SU-DHL-6 (cell line): ENCODE measurements at regions not wholly inside any gene's neighbourhood (a gene's known extent, or its start where the extent isn't known, plus 50 kb on each side); places are given as distances from the start of the nearest gene placed in this dataset.

Experiments
- H2AFZ ChIP-seq: fragments of 200-600 bp; sonication (generic); 2 replicates; pipeline ENCODE4 v1.6.1; 2014; ENCODE audit warnings: low read depth, mild to moderate bottlenecking, moderate library complexity, mixed read lengths, antibody characterized with exemption, low read length; ENCODE audit not compliant: severe bottlenecking
- H3F3A ChIP-seq: fragments of 200-600 bp; shearing (Covaris generic); 2 replicates; pipeline ENCODE4 v1.6.0; 2016; ENCODE audit warnings: antibody characterized with exemption, mild to moderate bottlenecking; ENCODE audit not compliant: insufficient read depth
- H3K27ac ChIP-seq: fragments of 200-600 bp; sonication (generic); 2 replicates; pipeline ENCODE4 v1.5.1; 2016; ENCODE audit warnings: low read depth, mild to moderate bottlenecking, low read length, moderate library complexity, mixed read lengths
- H3K27me3 ChIP-seq: fragments of 200-600 bp; sonication (generic), shearing (Covaris generic); 2 replicates; pipeline ENCODE4 v1.6.0; 2014; ENCODE audit warnings: mild to moderate bottlenecking, low read length
- H3K36me3 ChIP-seq: fragments of 200-600 bp; sonication (generic); 2 replicates; pipeline ENCODE4 v1.6.1; 2014; ENCODE audit warnings: mild to moderate bottlenecking, low read length, mixed read lengths
- H3K4me2 ChIP-seq: fragments of 300-600, 200-600 bp; shearing (Covaris generic), sonication (generic); 2 replicates; pipeline ENCODE4 v1.6.0; 2014; ENCODE audit warnings: low read length, low read depth, mild to moderate bottlenecking; ENCODE audit not compliant: poor library complexity, severe bottlenecking
- H3K4me3 ChIP-seq: fragments of 200-600 bp; sonication (generic); 2 replicates; pipeline ENCODE4 v1.5.1; 2014; ENCODE audit warnings: antibody characterized with exemption, low read length, mild to moderate bottlenecking, mixed read lengths; ENCODE audit not compliant: insufficient read depth, poor library complexity, severe bottlenecking
- H3K79me2 ChIP-seq: fragments of 200-600 bp; sonication (generic); 2 replicates; pipeline ENCODE4 v1.6.1; 2014; ENCODE audit warnings: mild to moderate bottlenecking, low read length, moderate library complexity; ENCODE audit not compliant: insufficient read depth
- H3K9ac ChIP-seq: fragments of 200-600 bp; sonication (generic); 2 replicates; pipeline ENCODE4 v1.7.0; 2014; ENCODE audit warnings: mild to moderate bottlenecking, low read length
- H3K9me2 ChIP-seq: fragments of 200-600 bp; sonication (generic); replicated peaks from 2 replicates; pipeline ENCODE4 v1.6.1; 2014; ENCODE audit warnings: low read length; ENCODE audit not compliant: insufficient read depth
- H3K9me3 ChIP-seq: fragments of 200-600 bp; sonication (generic); 2 replicates; pipeline ENCODE4 v1.6.1; 2014; ENCODE audit warnings: low read length, mixed read lengths; ENCODE audit not compliant: insufficient read depth
- H4K20me1 ChIP-seq: fragments of 200-600 bp; sonication (generic); 2 replicates; pipeline ENCODE4 v1.6.1; 2014; ENCODE audit warnings: low read depth, mild to moderate bottlenecking, antibody characterized with exemption, low read length, moderate library complexity, mixed read lengths
- CTCF ChIP-seq: fragments of 200-600 bp; sonication (generic); IDR thresholded peaks from one replicate; pipeline ENCODE4 v1.5.1; 2017; ENCODE audit warnings: antibody characterized with exemption, mild to moderate bottlenecking, low read length, moderate library complexity; ENCODE audit not compliant: insufficient read depth, poor library complexity, severe bottlenecking
- EZH2phosphoT487 ChIP-seq: fragments of 200-600 bp; sonication (generic), shearing (Covaris generic); conservative IDR thresholded peaks from 2 replicates; pipeline ENCODE4 v1.6.1; 2018; ENCODE audit warnings: mild to moderate bottlenecking, antibody characterized with exemption, low read length, moderate library complexity, mixed read lengths

GRCh38 chr18:10367836-10368235 is 86.6 kb upstream of the APCDD1 start:
- Histone ChIP-seq H3K4me3 (no peak overlapping the region), H3K79me2 (no peaks in the 10 kb centered on the region), H3K27ac (no peak overlapping the region), H4K20me1 (no peaks in the 10 kb centered on the region), H3F3A (no peaks in the 10 kb centered on the region), H3K9me3 (no peaks in the 10 kb centered on the region), H3K27me3 (0 out of 2 replicates have a peak, but pooled peaks cover 2% of the 10 kb centered on the region), H3K4me2 (no peak overlapping the region), H3K9ac (no peak overlapping the region), H2AFZ (no peak overlapping the region), H3K9me2 (no peaks in the 10 kb centered on the region), H3K36me3 (no peaks in the 10 kb centered on the region)
- TF ChIP-seq CTCF: no peak
- no peak for TF ChIP-seq EZH2phosphoT487

GRCh38 chr18:10368456-10369453 is 85.7 kb upstream of the APCDD1 start:
- 0 out of 2 replicates have a peak, but pooled peaks cover 2% of the 10 kb centered on the region for H3K27me3 ChIP-seq
- no peaks in the 10 kb centered on the region for H3K9me3 ChIP-seq
- H3K4me3 ChIP-seq: no peak overlapping the region
- no peaks in the 10 kb centered on the region for H3K9me2 ChIP-seq
- no peaks in the 10 kb centered on the region for H3K79me2 ChIP-seq
- no peak overlapping the region for H3K4me2 ChIP-seq
- no peak overlapping the region for H2AFZ ChIP-seq
- no peak overlapping the region for H3K27ac ChIP-seq
- H3F3A ChIP-seq: no peaks in the 10 kb centered on the region
- no peaks in the 10 kb centered on the region for H4K20me1 ChIP-seq
- no peak overlapping the region for H3K9ac ChIP-seq
- TF ChIP-seq EZH2phosphoT487 (no peak), CTCF (no peak)
- H3K36me3 ChIP-seq: no peaks in the 10 kb centered on the region

GRCh38 chr18:10370716-10371115 is 83.7 kb upstream of the APCDD1 start:
- Histone ChIP-seq H3K36me3 (no peaks in the 10 kb centered on the region), H3K4me2 (no peak overlapping the region), H3K79me2 (no peaks in the 10 kb centered on the region), H3K9me2 (no peaks in the 10 kb centered on the region), H3K9ac (no peak overlapping the region), H2AFZ (no peak overlapping the region), H3K9me3 (no peaks in the 10 kb centered on the region), H3K27me3 (no peaks in the 10 kb centered on the region), H4K20me1 (no peaks in the 10 kb centered on the region), H3F3A (no peaks in the 10 kb centered on the region), H3K4me3 (no peak overlapping the region), H3K27ac (no peak overlapping the region)
- TF ChIP-seq EZH2phosphoT487 (no peak), CTCF (no peak)
